Stimulated activated CD4-positive, alpha-beta T cell treated with anti-CD3 and anti-CD28 coated beads, Interleukin-4, amount 100 ng/mL, for 4 hours (primary cell): ENCODE measurements at regions not wholly inside any gene's neighbourhood (a gene's known extent, or its start where the extent isn't known, plus 50 kb on each side); places are given as distances from the start of the nearest gene placed in this dataset.

Experiments used
- DNase-seq, 2 experiments: peaks; one replicate each; pipeline ENCODE4 v3.0.0-alpha.2; 2020

- DNase-seq = no peak
These were observed 372.0 kb downstream of the ARHGEF28 start for GRCh38 chr5:73997960-73998359.

GRCh38 chr5:73996151-73996755 is 370.3 kb downstream of the ARHGEF28 start:
- DNase-seq = no peak

- no peak for DNase-seq
These were observed 369.0 kb downstream of the ARHGEF28 start for GRCh38 chr5:73994963-73995362.
